GM12874 (cell line): ENCODE measurements at regions not wholly inside any gene's neighbourhood (a gene's known extent, or its start where the extent isn't known, plus 50 kb on each side); places are given as distances from the start of the nearest gene placed in this dataset.

ENCODE experiments used
- CTCF ChIP-seq: IDR thresholded peaks from 2 replicates; pipeline ENCODE4 v1.5.1; 2011; ENCODE audit warnings: low read depth, mild to moderate bottlenecking, control low read depth, low read length, moderate library complexity; ENCODE audit not compliant: insufficient read depth

- TF ChIP-seq CTCF: peak; percentile 61
Observed at GRCh38 chr11:110376711-110377324, 52.9 kb upstream of the FDX1 start.

- TF ChIP-seq CTCF: no peak
Observed at GRCh38 chr11:110377434-110377833, 52.3 kb upstream of the FDX1 start.

DNA sequence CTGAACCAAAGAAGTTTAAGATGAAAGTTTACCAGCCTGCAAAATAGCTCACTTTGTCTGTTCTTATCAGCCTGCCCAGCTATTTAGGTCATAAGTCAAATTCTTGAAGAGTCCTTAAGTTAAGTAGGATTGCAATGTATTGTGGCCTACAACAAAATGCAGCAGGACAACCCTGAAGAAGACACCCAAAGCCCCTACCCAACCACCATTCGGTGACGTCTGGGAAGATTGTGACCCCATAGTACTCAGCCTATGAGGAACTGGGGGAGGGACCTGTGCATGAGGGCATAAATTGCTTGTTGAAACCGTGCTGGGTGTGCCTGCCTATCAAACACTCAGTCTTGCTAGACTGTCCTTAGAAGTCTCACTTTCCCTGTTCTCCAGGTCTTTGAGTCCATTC lies 50.5 kb upstream of the FDX1 start:
- no peak for TF ChIP-seq CTCF

GRCh38 chr11:110379936-110380335 lies 49.8 kb upstream of the FDX1 start:
- TF ChIP-seq CTCF: no peak
